Thyroid gland (tissue), 4 donors: ENCODE measurements at regions not wholly inside any gene's neighbourhood (a gene's known extent, or its start where the extent isn't known, plus 50 kb on each side); places are given as distances from the start of the nearest gene placed in this dataset.

Experiments used
- DNase-seq, 2 donors: peaks; one replicate each; pipeline ENCODE4 v3.0.0-alpha.2; 2019
- H3K27ac ChIP-seq, 3 donors: fragments of 200-600 bp; sonication (generic); 1 replicate in 2 of 3; 2 replicates in 1 of 3; pipeline ENCODE4 v1.5.1; 2016 to 2019; ENCODE audit warnings: mild to moderate bottlenecking in 1 of 3, moderate library complexity in 1 of 3
- H3K27me3 ChIP-seq: fragments of 200-600 bp; sonication (generic); one replicate; pipeline ENCODE4 v1.5.1; 2019
- H3K36me3 ChIP-seq, 2 donors: fragments of 200-600 bp; sonication (generic); one replicate each; pipeline ENCODE4 v1.5.1; 2016 to 2019
- H3K4me1 ChIP-seq, 2 donors: fragments of 200-600 bp; sonication (generic); one replicate each; pipeline ENCODE4 v1.5.1; 2017 to 2019
- H3K4me3 ChIP-seq, 3 donors: fragments of 200-600 bp; sonication (generic); replicated peaks in 1 of 3; 1 replicate in 2 of 3; 2 replicates in 1 of 3; pipeline ENCODE4 v1.5.1; 2016; ENCODE audit warnings: mild to moderate bottlenecking in 1 of 3
- H3K9me3 ChIP-seq: fragments of 200-600 bp; sonication (generic); one replicate; pipeline ENCODE4 v1.5.1; 2017
- CTCF ChIP-seq, 6 experiments: fragments of 200-600 bp in 3 of 6; fragments of 450-650 bp in 3 of 6; sonication (generic) in 3 of 6; IDR thresholded peaks; one replicate each; pipeline ENCODE4 v1.5.1; 2016 to 2019; ENCODE audit warnings: antibody characterized with exemption in 6 of 6, mild to moderate bottlenecking in 2 of 6, inconsistent platforms in 1 of 6, moderate library complexity in 1 of 6
- POLR2A ChIP-seq, 2 donors: fragments of 450-650 bp; IDR thresholded peaks; one replicate each; pipeline ENCODE4 v1.6.1; 2017; ENCODE audit warnings: antibody characterized with exemption in 2 of 2, mild to moderate bottlenecking in 2 of 2, moderate library complexity in 1 of 2
- WGBS, 2 donors: methylation state at CpG; one replicate each; pipeline ENCODE4 v1.1.5; 2017; 5-methylcytosine and 5-hydroxymethylcytosine counted together
- intact Hi-C: fragments of 100-400 bp; cut with DNase I; formaldehyde crosslinking; loops from one replicate; pipeline ENCODE4 v1.15.1; 2023

GRCh38 chr5:54736003-54736797 lies 218.6 kb downstream of the SNX18 start:
- Histone ChIP-seq H3K9me3 (no peaks in the 10 kb centered on the region), H3K27me3 (no peaks in the 10 kb centered on the region), H3K36me3 (no peaks in the 10 kb centered on the region), H3K27ac (no peak overlapping the region), H3K4me1 (peaks cover 0 to 5% of the 10 kb centered on the region in 2 donors), H3K4me3 (no peak overlapping the region)
- intact Hi-C loops = no loop called here
- no peak for DNase-seq
- 84 to 88% methylated on average over 7 of the region's 7 CpGs for WGBS, 2 donors
- TF ChIP-seq CTCF (IDR thresholded peaks at IDR 0.05) (no peak), POLR2A (IDR thresholded peaks at IDR 0.05) (no peak)

- H3K36me3 ChIP-seq = no peaks in the 10 kb centered on the region
- no peaks in the 10 kb centered on the region for H3K27me3 ChIP-seq
- no peak overlapping the region for H3K4me3 ChIP-seq
- TF ChIP-seq CTCF (IDR thresholded peaks at IDR 0.05) = no peak
- intact Hi-C loops = no loop called here
- WGBS, 2 donors = 79 to 100% methylated on average over 1 to 2 of the region's 2 CpGs
- DNase-seq = no peak
- no peak overlapping the region for H3K27ac ChIP-seq
- peaks cover 0 to under 1% of the 10 kb centered on the region in 2 donors for H3K4me1 ChIP-seq
- no peaks in the 10 kb centered on the region for H3K9me3 ChIP-seq
Measured at GRCh38 chr5:54733101-54733500, 215.5 kb downstream of the SNX18 start.

DNA sequence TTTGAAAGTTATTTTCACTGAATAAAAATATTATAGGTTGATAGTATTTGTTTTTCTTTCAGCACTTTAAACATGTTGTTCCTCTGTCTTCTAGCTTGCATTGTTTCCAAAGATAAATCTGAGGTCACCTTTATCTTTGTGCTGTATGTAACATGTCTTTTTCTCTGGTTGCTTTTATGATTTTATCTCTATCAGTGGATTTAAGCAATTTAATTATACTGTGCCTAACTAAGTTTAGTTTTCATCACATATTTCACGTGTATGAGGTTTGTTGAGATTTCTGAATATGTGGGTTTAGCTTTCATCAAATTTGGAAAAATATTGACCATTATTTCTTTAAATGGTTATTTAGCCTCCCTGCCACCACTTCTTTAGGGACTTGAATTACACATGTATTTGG lies 214.5 kb downstream of the SNX18 start:
- no peak for DNase-seq
- Histone ChIP-seq H3K9me3 (no peaks in the 10 kb centered on the region), H3K27me3 (no peaks in the 10 kb centered on the region), H3K4me1 (no peaks in the 10 kb centered on the region), H3K36me3 (no peaks in the 10 kb centered on the region), H3K4me3 (no peak overlapping the region), H3K27ac (no peak overlapping the region)
- WGBS, 2 donors = 96% methylated on average over 1 of the region's 1 CpG
- TF ChIP-seq CTCF (IDR thresholded peaks at IDR 0.05) = no peak
- TF ChIP-seq POLR2A (IDR thresholded peaks at IDR 0.05) = no peak
- intact Hi-C loops = no loop called here

DNA sequence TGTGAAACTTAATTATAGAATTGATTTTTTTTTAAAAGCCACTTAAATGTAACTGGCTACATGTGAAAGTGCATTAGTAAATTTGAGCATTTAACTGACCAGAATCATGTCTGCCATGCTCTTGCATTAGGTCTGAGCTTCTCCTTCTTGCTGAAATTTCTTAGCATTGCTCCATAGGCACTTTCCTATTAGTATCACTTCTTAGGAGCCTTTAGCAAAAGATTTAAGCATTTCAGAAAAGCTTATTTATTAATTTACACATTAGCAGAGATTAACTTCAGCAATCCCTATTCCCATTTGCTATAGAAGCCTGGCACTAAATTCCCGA lies 211.0 kb downstream of the SNX18 start:
- Histone ChIP-seq H3K4me1 (no peaks in the 10 kb centered on the region), H3K4me3 (no peak overlapping the region), H3K9me3 (no peaks in the 10 kb centered on the region), H3K27ac (no peak overlapping the region), H3K27me3 (no peaks in the 10 kb centered on the region), H3K36me3 (no peaks in the 10 kb centered on the region)
- intact Hi-C loops = no loop called here
- 92 to 98% methylated on average over 1 of the region's 1 CpG for WGBS, 2 donors
- TF ChIP-seq POLR2A (IDR thresholded peaks at IDR 0.05) (no peak), CTCF (IDR thresholded peaks at IDR 0.05) (no peak)
- DNase-seq = no peak

- no peaks in the 10 kb centered on the region for H3K27me3 ChIP-seq
- no peak for DNase-seq
- no peaks in the 10 kb centered on the region for H3K9me3 ChIP-seq
- WGBS, 2 donors = 74 to 78% methylated on average over 2 of the region's 2 CpGs
- intact Hi-C loops = no loop called here
- H3K4me3 ChIP-seq = no peak overlapping the region
- no peaks in the 10 kb centered on the region for H3K36me3 ChIP-seq
- no peak overlapping the region for H3K27ac ChIP-seq
- TF ChIP-seq POLR2A (IDR thresholded peaks at IDR 0.05) (no peak), CTCF (IDR thresholded peaks at IDR 0.05) (no peak)
- no peaks in the 10 kb centered on the region for H3K4me1 ChIP-seq
Measured at GRCh38 chr5:54727874-54728587, 210.5 kb downstream of the SNX18 start.
